OCI-LY7 (cell line): ENCODE measurements at regions not wholly inside any gene's neighbourhood (a gene's known extent, or its start where the extent isn't known, plus 50 kb on each side); places are given as distances from the start of the nearest gene placed in this dataset.

ENCODE experiments used
- EZH2phosphoT487 ChIP-seq: fragments of 200-600 bp; sonication (generic); IDR thresholded peaks from 2 replicates; pipeline ENCODE4 v1.6.1; 2018; ENCODE audit warnings: low read depth, borderline replicate concordance, mild to moderate bottlenecking, mixed run types, antibody characterized with exemption, low read length, moderate library complexity, mixed read lengths
- TF ChIP-seq, protein P1 (sequence below): fragments of 200-600 bp; sonication (generic); conservative IDR thresholded peaks from 2 replicates; pipeline ENCODE4 v1.5.1; 2014; ENCODE audit warnings: mild to moderate bottlenecking, antibody characterized with exemption, low read length, moderate library complexity, mixed read lengths

DNA sequence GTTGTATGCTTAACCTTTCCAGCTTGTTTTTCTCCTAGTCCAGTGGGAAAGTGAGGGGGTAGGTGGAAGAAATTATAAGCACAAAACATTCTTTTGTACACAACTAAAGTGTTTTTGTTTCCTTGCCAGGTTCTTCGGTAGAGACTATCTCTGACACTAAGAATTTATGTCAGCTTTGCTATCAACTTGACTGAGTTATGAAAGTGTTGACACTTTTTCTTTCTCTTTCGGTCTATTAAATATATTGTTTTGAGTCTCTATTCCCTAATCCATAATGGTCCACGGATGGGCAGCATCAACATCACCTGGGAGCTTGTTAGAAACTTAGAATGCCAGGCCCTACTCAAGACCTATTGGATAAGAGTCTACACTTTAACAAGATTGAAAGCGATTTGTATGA lies 195.0 kb upstream of the ATP10B start:
- TF ChIP-seq, protein P1, sequence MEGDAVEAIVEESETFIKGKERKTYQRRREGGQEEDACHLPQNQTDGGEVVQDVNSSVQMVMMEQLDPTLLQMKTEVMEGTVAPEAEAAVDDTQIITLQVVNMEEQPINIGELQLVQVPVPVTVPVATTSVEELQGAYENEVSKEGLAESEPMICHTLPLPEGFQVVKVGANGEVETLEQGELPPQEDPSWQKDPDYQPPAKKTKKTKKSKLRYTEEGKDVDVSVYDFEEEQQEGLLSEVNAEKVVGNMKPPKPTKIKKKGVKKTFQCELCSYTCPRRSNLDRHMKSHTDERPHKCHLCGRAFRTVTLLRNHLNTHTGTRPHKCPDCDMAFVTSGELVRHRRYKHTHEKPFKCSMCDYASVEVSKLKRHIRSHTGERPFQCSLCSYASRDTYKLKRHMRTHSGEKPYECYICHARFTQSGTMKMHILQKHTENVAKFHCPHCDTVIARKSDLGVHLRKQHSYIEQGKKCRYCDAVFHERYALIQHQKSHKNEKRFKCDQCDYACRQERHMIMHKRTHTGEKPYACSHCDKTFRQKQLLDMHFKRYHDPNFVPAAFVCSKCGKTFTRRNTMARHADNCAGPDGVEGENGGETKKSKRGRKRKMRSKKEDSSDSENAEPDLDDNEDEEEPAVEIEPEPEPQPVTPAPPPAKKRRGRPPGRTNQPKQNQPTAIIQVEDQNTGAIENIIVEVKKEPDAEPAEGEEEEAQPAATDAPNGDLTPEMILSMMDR, result no peak
- no peak for TF ChIP-seq EZH2phosphoT487
